ENCODE measurements at regions not wholly inside any gene's neighbourhood (a gene's known extent, or its start where the extent isn't known, plus 50 kb on each side); places are given as distances from the start of the nearest gene placed in this dataset.

DNA sequence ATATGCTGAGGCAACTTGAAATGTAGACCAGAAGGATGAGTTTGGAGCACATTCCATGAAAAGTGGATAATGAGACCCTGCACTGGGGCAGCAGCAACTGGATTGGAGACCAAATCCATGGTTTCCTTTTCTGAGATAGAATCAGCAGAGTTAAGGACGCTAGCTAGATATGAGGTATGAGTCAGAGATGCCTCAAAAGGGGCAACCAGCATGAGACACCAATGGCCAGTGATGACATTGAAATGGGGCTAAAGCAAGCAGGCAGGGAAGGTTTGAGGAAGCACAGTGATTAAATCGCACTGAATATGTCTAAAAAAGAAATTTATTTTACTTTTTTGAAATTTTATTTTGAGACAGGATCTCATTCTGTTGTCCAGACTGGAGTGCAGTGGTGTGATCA, 802.4 kb downstream of the TFAP2A start:
- TF ChIP-seq, protein P1, sequence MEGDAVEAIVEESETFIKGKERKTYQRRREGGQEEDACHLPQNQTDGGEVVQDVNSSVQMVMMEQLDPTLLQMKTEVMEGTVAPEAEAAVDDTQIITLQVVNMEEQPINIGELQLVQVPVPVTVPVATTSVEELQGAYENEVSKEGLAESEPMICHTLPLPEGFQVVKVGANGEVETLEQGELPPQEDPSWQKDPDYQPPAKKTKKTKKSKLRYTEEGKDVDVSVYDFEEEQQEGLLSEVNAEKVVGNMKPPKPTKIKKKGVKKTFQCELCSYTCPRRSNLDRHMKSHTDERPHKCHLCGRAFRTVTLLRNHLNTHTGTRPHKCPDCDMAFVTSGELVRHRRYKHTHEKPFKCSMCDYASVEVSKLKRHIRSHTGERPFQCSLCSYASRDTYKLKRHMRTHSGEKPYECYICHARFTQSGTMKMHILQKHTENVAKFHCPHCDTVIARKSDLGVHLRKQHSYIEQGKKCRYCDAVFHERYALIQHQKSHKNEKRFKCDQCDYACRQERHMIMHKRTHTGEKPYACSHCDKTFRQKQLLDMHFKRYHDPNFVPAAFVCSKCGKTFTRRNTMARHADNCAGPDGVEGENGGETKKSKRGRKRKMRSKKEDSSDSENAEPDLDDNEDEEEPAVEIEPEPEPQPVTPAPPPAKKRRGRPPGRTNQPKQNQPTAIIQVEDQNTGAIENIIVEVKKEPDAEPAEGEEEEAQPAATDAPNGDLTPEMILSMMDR (IDR thresholded peaks at IDR 0.05; ENCODE audit: extremely low read depth in 1 of 2, insufficient read depth in 1 of 2, low read depth in 1 of 2, low read length in 2 of 2), result no peak
- TF ChIP-seq, protein P2, sequence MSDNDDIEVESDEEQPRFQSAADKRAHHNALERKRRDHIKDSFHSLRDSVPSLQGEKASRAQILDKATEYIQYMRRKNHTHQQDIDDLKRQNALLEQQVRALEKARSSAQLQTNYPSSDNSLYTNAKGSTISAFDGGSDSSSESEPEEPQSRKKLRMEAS (IDR thresholded peaks at IDR 0.05; ENCODE audit: insufficient read depth, insufficient read length), result no peak
- TF ChIP-seq POLR2AphosphoS5 (IDR thresholded peaks at IDR 0.05; ENCODE audit: insufficient read depth, low read depth, low read length), result no peak
- no peak for TF ChIP-seq JUN (IDR thresholded peaks at IDR 0.05; ENCODE audit: borderline replicate concordance, insufficient read depth, insufficient read length, low read depth)
- no peak for TF ChIP-seq EZH2 (IDR thresholded peaks at IDR 0.05; ENCODE audit: borderline replicate concordance, low read depth, low read length, severe bottlenecking)
- TF ChIP-seq FOS (IDR thresholded peaks at IDR 0.05; ENCODE audit: borderline replicate concordance, insufficient read depth, low read length), result no peak
- no peak for TF ChIP-seq GATA2 (IDR thresholded peaks at IDR 0.05; ENCODE audit: insufficient read depth, insufficient read length, low read depth, low read length)
- no peak for TF ChIP-seq POLR2A (IDR thresholded peaks at IDR 0.05; ENCODE audit: low read depth, low read length)
